IMR-90 (cell line): ENCODE measurements at regions not wholly inside any gene's neighbourhood (a gene's known extent, or its start where the extent isn't known, plus 50 kb on each side); places are given as distances from the start of the nearest gene placed in this dataset.

Experiments used
- ATAC-seq: fragments of 200-7000 bp; cut with Tn5 transposase; 2 replicates; pipeline ENCODE4 v1.9.1; 2020; ENCODE audit warnings: low read depth, mild to moderate bottlenecking, moderate library complexity
- BruUV-seq: library from RNA; stranded (reverse); fragments of 400-500 nt; replicated peaks from 2 replicates; lab custom pipeline; 2021; lab: Mats Ljungman, UMichigan
- CTCF ChIA-PET: fragments of 300-600 bp; formaldehyde crosslinking; extraction: SDS; loops from one replicate; lab custom pipeline; 2021; ENCODE audit warnings: antibody characterized with exemption; lab: Yijun Ruan, JAX
- POLR2A ChIA-PET: fragments of 300-600 bp; sonication (Branson Sonifier 250); formaldehyde crosslinking; loops from one replicate; lab custom pipeline; 2022; ENCODE audit warnings: antibody characterized with exemption; ENCODE audit not compliant: unreplicated experiment; lab: Charles Lee
- DNase-seq: peaks from one replicate; pipeline ENCODE4 v3.0.0; 2013
- H2AFZ ChIP-seq: replicated peaks from 2 replicates; pipeline ENCODE3; 2013; ENCODE audit warnings: low read length, mild to moderate bottlenecking; ENCODE audit not compliant: poor library complexity
- H2AK5ac ChIP-seq: 2 replicates; pipeline ENCODE4 v1.6.1; 2013; ENCODE audit warnings: low read depth, low read length, inconsistent platforms
- H2AK9ac ChIP-seq: replicated peaks from 2 replicates; pipeline ENCODE3; 2013; ENCODE audit warnings: mild to moderate bottlenecking, low read depth, low read length, moderate library complexity; ENCODE audit not compliant: poor library complexity
- H2BK120ac ChIP-seq: 2 replicates; pipeline ENCODE4 v1.6.1; 2013; ENCODE audit warnings: low read depth, low read length, inconsistent platforms
- H2BK15ac ChIP-seq: 3 replicates; pipeline ENCODE4 v1.6.1; 2013; ENCODE audit warnings: low read depth, low read length, inconsistent platforms
- H2BK20ac ChIP-seq: 2 replicates; pipeline ENCODE4 v1.6.1; 2013; ENCODE audit warnings: low read depth, mild to moderate bottlenecking, inconsistent platforms, low read length, moderate library complexity
- H2BK5ac ChIP-seq: 2 replicates; pipeline ENCODE4 v1.6.1; 2013; ENCODE audit warnings: mild to moderate bottlenecking, low read depth, low read length, inconsistent platforms; ENCODE audit not compliant: poor library complexity, severe bottlenecking
- H3K14ac ChIP-seq: replicated peaks from 2 replicates; pipeline ENCODE4 v1.6.1; 2013; ENCODE audit warnings: low read depth, low read length, inconsistent platforms
- H3K18ac ChIP-seq: 2 replicates; pipeline ENCODE4 v1.6.1; 2013; ENCODE audit warnings: low read depth, low read length, control low read depth
- H3K23ac ChIP-seq: 2 replicates; pipeline ENCODE4 v1.6.1; 2013; ENCODE audit warnings: low read depth, low read length, inconsistent platforms
- H3K27ac ChIP-seq: 2 replicates; pipeline ENCODE4 v1.5.1; 2013; ENCODE audit warnings: mild to moderate bottlenecking, control low read depth, low read length; ENCODE audit not compliant: insufficient read depth
- H3K27me3 ChIP-seq: 2 replicates; pipeline ENCODE4 v1.6.1; 2013; ENCODE audit warnings: low read length; ENCODE audit not compliant: control insufficient read depth, insufficient read depth
- H3K36me3 ChIP-seq: 2 replicates; pipeline ENCODE4 v1.6.1; 2013; ENCODE audit warnings: low read length, mixed read lengths; ENCODE audit not compliant: control insufficient read depth, insufficient read depth
- H3K4ac ChIP-seq: 2 replicates; pipeline ENCODE4 v1.6.1; 2013; ENCODE audit warnings: low read depth, low read length, inconsistent platforms
- H3K4me1 ChIP-seq: 2 replicates; pipeline ENCODE4 v1.6.1; 2013; ENCODE audit warnings: low read length, mixed read lengths; ENCODE audit not compliant: control insufficient read depth, insufficient read depth
- H3K4me2 ChIP-seq: 2 replicates; pipeline ENCODE4 v1.6.1; 2013; ENCODE audit warnings: low read depth, mild to moderate bottlenecking, control low read depth, low read length, moderate library complexity
- H3K4me3 ChIP-seq: 2 replicates; pipeline ENCODE4 v1.5.1; 2013; ENCODE audit warnings: low read depth, mild to moderate bottlenecking, control low read depth, low read length, moderate library complexity; ENCODE audit not compliant: insufficient read depth
- H3K56ac ChIP-seq: 2 replicates; pipeline ENCODE4 v1.6.1; 2013; ENCODE audit warnings: low read length, inconsistent platforms; ENCODE audit not compliant: insufficient read depth; ENCODE audit errors: extremely low read depth
- H3K79me1 ChIP-seq, 2 experiments: 2 replicates each; pipeline ENCODE4 v1.6.1; 2013; ENCODE audit warnings: low read length in 2 of 2, inconsistent platforms in 1 of 2, low read depth in 1 of 2
- H3K9ac ChIP-seq: 2 replicates; pipeline ENCODE4 v1.6.1; 2013; ENCODE audit warnings: low read depth, low read length, control low read depth
- H3K9me1 ChIP-seq: 2 replicates; pipeline ENCODE4 v1.6.1; 2013; ENCODE audit warnings: low read length, inconsistent platforms; ENCODE audit not compliant: insufficient read depth
- H3K9me3 ChIP-seq: 2 replicates; pipeline ENCODE4 v1.6.1; 2013; ENCODE audit warnings: low read length; ENCODE audit not compliant: control insufficient read depth, insufficient read depth
- H4K20me1 ChIP-seq: 2 replicates; pipeline ENCODE4 v1.6.1; 2013; ENCODE audit warnings: low read length, inconsistent platforms; ENCODE audit not compliant: insufficient read depth
- H4K5ac ChIP-seq: 2 replicates; pipeline ENCODE4 v1.6.1; 2013; ENCODE audit warnings: mild to moderate bottlenecking, low read depth, low read length, control low read depth
- H4K8ac ChIP-seq, 2 experiments: 2 replicates each; pipeline ENCODE4 v1.6.1; 2013; ENCODE audit warnings: low read depth in 2 of 2, low read length in 2 of 2, control low read depth in 1 of 2, inconsistent platforms in 1 of 2
- H4K91ac ChIP-seq: 2 replicates; pipeline ENCODE4 v1.6.1; 2013; ENCODE audit warnings: low read depth, low read length, inconsistent platforms; ENCODE audit not compliant: insufficient read depth
- BHLHE40 ChIP-seq: fragments of 150-350 bp; IDR thresholded peaks from 2 replicates; pipeline ENCODE4 v1.6.1; 2016; ENCODE audit warnings: mild to moderate bottlenecking, low read depth, low read length
- CHD1 ChIP-seq: IDR thresholded peaks from 2 replicates; pipeline ENCODE4 v1.6.1; 2012; ENCODE audit warnings: low read depth, low read length, improper control_type of control experiment
- CTCF ChIP-seq: conservative IDR thresholded peaks from 2 replicates; pipeline ENCODE4 v1.5.1; 2012; ENCODE audit warnings: mild to moderate bottlenecking, low read depth, low read length, improper control_type of control experiment
- FOS ChIP-seq: fragments of 150-350 bp; IDR thresholded peaks from 2 replicates; pipeline ENCODE4 v1.6.1; 2016; ENCODE audit warnings: low read depth, low read length
- MAZ ChIP-seq: IDR thresholded peaks from 2 replicates; pipeline ENCODE4 v1.6.1; 2012; ENCODE audit warnings: low read depth, mild to moderate bottlenecking, low read length, improper control_type of control experiment, moderate library complexity, borderline replicate concordance
- RAD21 ChIP-seq: IDR thresholded peaks from 2 replicates; pipeline ENCODE4 v1.6.1; 2012; ENCODE audit warnings: low read length, improper control_type of control experiment
- RCOR1 ChIP-seq: IDR thresholded peaks from 2 replicates; pipeline ENCODE4 v1.6.1; 2012; ENCODE audit warnings: mild to moderate bottlenecking, low read length, improper control_type of control experiment; ENCODE audit not compliant: insufficient replicate concordance
- RFX5 ChIP-seq: IDR thresholded peaks from 2 replicates; pipeline ENCODE4 v1.8.0; 2012; ENCODE audit warnings: low read depth, mild to moderate bottlenecking, low read length, moderate library complexity
- SMC3 ChIP-seq: fragments of 150-350 bp; IDR thresholded peaks from 2 replicates; pipeline ENCODE4 v1.6.1; 2016; ENCODE audit warnings: low read depth, mild to moderate bottlenecking, antibody characterized with exemption, low read length, moderate library complexity
- WGBS, 2 experiments: methylation state at CpG; one replicate each; pipeline versions ENCODE4 v1.1.5 to v1.1.7; 2013; ENCODE audit warnings: missing lambda C conversion rate in 2 of 2; ENCODE audit not compliant: insufficient read length in 1 of 2; ENCODE audit errors: extremely low coverage in 2 of 2; 5-methylcytosine and 5-hydroxymethylcytosine counted together
- dilution Hi-C: fragments of 300-500 bp; cut with HindIII; formaldehyde crosslinking; loops from one replicate; pipeline ENCODE4 v1.14.3; 2018; ENCODE audit warnings: low sequenced_read_pairs; ENCODE audit not compliant: unreplicated experiment
- in situ Hi-C: fragments of 300-500 bp; cut with MboI; formaldehyde crosslinking; loops from 3 replicates; pipeline ENCODE4 v1.14.3; 2019; ENCODE audit warnings: low sequenced_read_pairs, inconsistent platforms, mixed read lengths
- intact Hi-C: fragments of 100-400 bp; cut with micrococcal nuclease; formaldehyde crosslinking; loops from 2 replicates; pipeline ENCODE4 v1.10.0; 2022

DNA sequence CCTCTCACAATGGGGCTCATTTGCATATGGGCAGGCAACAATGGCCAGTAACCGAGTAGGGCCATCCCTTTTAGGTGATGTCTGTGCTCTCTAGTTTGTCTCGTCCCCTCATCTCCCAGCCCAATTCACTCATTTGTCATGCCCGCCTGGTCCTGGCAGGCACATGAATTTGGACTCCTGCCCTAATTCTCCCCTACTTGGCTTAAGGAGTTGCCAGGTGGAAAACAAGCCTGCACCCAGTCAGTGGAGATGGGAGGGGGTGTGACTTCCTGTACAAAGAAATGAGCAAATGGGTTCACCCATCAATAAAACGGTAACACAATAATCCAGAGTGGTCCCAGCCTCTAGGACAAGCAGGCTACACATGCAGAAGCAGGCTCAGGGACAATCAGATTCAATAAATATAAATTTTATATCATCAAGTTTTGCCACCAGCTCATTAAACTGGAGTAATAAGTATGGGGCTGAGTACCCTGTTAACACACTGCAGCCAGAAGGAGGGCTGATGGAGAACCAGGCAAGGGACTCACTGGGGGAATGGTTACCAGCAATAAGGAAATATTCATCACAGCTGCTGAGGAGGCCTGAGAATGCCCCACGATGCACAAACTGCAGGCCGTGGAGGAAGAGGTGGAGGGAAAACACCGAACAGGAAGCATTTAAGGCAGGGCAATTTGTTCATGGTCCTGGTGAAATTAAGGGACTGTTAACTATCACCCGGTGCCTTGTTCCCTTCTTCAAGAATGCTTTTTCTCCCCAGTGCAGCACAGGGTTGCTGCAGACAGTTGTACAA, 84.4 kb upstream of the GPRC5B start:
- Histone ChIP-seq H3K4me2 (no peak overlapping the region), H3K27me3 (no peaks in the 10 kb centered on the region), H3K4ac (no peak overlapping the region), H2BK5ac (no peak overlapping the region), H4K5ac (no peak overlapping the region), H3K9me3 (no peaks in the 10 kb centered on the region), H3K18ac (no peak overlapping the region), H4K20me1 (no peaks in the 10 kb centered on the region), H2AFZ (no peak overlapping the region), H3K27ac (no peak overlapping the region), H3K23ac (no peak overlapping the region), H2BK120ac (no peak overlapping the region), H3K36me3 (no peaks in the 10 kb centered on the region), H3K4me1 (no peaks in the 10 kb centered on the region), H2AK9ac (no peak overlapping the region), H2BK15ac (no peak overlapping the region), H3K79me1 (no peaks in the 10 kb centered on the region), H2BK20ac (no peak overlapping the region), H3K4me3 (no peak overlapping the region), H3K14ac (no peak overlapping the region), H3K9me1 (no peaks in the 10 kb centered on the region), H3K56ac (no peak overlapping the region), H2AK5ac (no peak overlapping the region), H4K8ac (no peak overlapping the region), H3K9ac (no peak overlapping the region), H4K91ac (no peak overlapping the region)
- ATAC-seq (no peak), DNase-seq (no peak)
- BruUV-seq: no TSS peak
- in situ Hi-C loops: no loop called here
- WGBS, 2 experiments: 43% methylated on average over 3 of the region's 8 CpGs; no CpG with 5 or more reads in 1 of the 2 experiments
- ChIA-PET CTCF (no interaction called here), POLR2A (no interaction called here)
- intact Hi-C loops: no loop called here
- dilution Hi-C loops: no loop called here
- no peak for TF ChIP-seq SMC3
- TF ChIP-seq FOS: no peak
- no peak for TF ChIP-seq RAD21
- no peak for TF ChIP-seq CHD1
- TF ChIP-seq RFX5: no peak
- TF ChIP-seq CTCF: no peak
- no peak for TF ChIP-seq RCOR1
- no peak for TF ChIP-seq MAZ
- no peak for TF ChIP-seq BHLHE40
